HUES6 (cell line): ENCODE measurements at regions not wholly inside any gene's neighbourhood (a gene's known extent, or its start where the extent isn't known, plus 50 kb on each side); places are given as distances from the start of the nearest gene placed in this dataset.

Experiments used
- H3K27ac ChIP-seq: 2 replicates; pipeline ENCODE4 v1.7.0; 2013; ENCODE audit warnings: low read depth, mild to moderate bottlenecking, low read length, inconsistent platforms
- H3K27me3 ChIP-seq: 2 replicates; pipeline ENCODE4 v1.6.1; 2013; ENCODE audit warnings: low read length; ENCODE audit not compliant: control insufficient read depth, insufficient read depth
- H3K36me3 ChIP-seq: 2 replicates; pipeline ENCODE4 v1.6.1; 2013; ENCODE audit warnings: low read length; ENCODE audit not compliant: control insufficient read depth, insufficient read depth
- H3K4me1 ChIP-seq: 2 replicates; pipeline ENCODE4 v1.6.1; 2013; ENCODE audit warnings: low read length; ENCODE audit not compliant: control insufficient read depth, insufficient read depth
- H3K4me3 ChIP-seq: 2 replicates; pipeline ENCODE4 v1.5.1; 2013; ENCODE audit warnings: low read depth, low read length
- H3K9ac ChIP-seq: one replicate; pipeline ENCODE4 v1.6.1; 2013; ENCODE audit warnings: mild to moderate bottlenecking, low read length
- H3K9me3 ChIP-seq: 2 replicates; pipeline ENCODE4 v1.6.1; 2013; ENCODE audit warnings: low read depth, low read length; ENCODE audit not compliant: control insufficient read depth, insufficient read depth

DNA sequence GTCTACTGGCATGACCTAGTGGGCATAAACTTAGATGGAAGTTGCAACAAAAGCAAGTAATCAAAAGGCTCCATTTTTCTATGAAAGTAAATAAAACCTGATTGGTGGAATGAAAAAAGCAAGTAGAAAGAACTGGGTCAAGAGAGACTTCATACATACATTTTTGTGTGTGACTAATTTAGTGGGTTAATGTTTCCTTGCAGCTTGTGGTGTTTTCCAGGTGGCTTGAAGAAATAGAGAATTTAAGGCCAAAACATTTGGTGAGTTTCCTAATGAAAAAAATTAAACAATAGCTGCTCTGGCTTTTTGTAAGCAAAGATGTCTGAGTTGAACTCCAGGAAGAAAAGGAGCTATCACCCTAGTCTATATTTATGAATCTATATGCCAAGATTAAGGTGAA, 71.0 kb downstream of the ZC3H11B start:
- Histone ChIP-seq H3K27me3 (no peaks in the 10 kb centered on the region), H3K27ac (no peak overlapping the region), H3K4me1 (peaks cover 5% of the 10 kb centered on the region), H3K9ac (no peak overlapping the region), H3K4me3 (no peak overlapping the region), H3K9me3 (peaks cover under 1% of the 10 kb centered on the region; the same call in 1 of the 2 replicates), H3K36me3 (no peaks in the 10 kb centered on the region)

DNA sequence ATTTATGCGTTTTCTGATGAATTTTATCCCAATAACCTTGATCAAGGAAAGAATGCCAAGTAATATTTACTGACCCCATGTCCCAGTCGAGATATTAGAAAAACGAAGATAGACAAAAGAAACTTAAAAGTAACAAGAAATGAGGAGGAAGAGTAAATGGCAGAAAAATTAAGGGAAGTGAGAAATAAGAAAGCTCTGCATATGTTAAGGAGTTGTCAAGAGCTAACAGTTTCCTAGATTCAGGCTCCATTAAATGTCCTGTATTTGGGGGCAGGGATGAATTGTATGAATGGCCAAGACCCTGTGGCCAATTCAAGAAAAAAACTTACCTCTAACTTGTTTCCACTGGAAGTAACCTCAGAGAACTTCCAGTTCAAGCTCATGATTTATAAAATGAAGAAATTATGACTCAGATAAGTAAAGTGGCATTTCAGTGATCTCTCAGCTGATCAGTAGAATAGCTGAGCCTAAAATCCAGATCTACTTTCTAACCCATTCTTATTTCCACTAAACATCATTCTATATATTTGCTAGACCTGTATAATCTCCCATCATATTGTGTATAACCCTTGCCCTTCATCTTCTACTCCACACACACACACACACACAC, 73.2 kb downstream of the ZC3H11B start:
- no peaks in the 10 kb centered on the region for H3K9me3 ChIP-seq
- H3K9ac ChIP-seq = no peak overlapping the region
- H3K27me3 ChIP-seq = no peaks in the 10 kb centered on the region
- no peak overlapping the region for H3K4me3 ChIP-seq
- peaks cover 5% of the 10 kb centered on the region for H3K4me1 ChIP-seq
- no peak overlapping the region for H3K27ac ChIP-seq
- H3K36me3 ChIP-seq = no peaks in the 10 kb centered on the region

GRCh38 chr1:219538886-219539285, 74.0 kb downstream of the ZC3H11B start:
- Histone ChIP-seq H3K4me1 (peaks cover under 1% of the 10 kb centered on the region), H3K4me3 (no peak overlapping the region), H3K9me3 (no peaks in the 10 kb centered on the region), H3K36me3 (no peaks in the 10 kb centered on the region), H3K27me3 (no peaks in the 10 kb centered on the region), H3K9ac (no peak overlapping the region), H3K27ac (no peak overlapping the region)

GRCh38 chr1:219537223-219537631, 75.7 kb downstream of the ZC3H11B start:
- H3K9ac ChIP-seq = no peak overlapping the region
- H3K27me3 ChIP-seq = no peaks in the 10 kb centered on the region
- no peak overlapping the region for H3K4me3 ChIP-seq
- no peaks in the 10 kb centered on the region for H3K9me3 ChIP-seq
- no peaks in the 10 kb centered on the region; the same call in none of the 2 replicates for H3K4me1 ChIP-seq
- H3K27ac ChIP-seq = no peak overlapping the region
- no peaks in the 10 kb centered on the region for H3K36me3 ChIP-seq

DNA sequence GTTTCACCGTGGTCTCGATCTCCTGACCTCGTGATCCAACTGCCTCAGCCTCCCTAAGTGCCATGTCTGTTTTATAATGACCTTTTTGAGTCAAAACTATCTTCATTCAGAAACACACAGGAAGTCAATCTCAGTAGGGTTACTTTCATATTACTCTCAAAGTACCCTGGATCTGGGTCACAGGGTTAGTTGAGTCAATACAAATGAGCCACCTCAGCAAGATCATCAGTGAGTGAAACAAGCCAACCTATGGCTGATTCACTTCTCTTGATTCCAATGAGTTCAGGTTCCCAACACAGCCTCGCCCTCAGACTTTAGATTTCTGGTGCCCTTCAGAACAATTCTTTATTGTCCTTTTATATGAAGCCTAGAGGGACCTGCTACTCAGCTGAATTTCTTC, 76.9 kb downstream of the ZC3H11B start:
- Histone ChIP-seq H3K4me1 (no peaks in the 10 kb centered on the region; the same call in none of the 2 replicates), H3K4me3 (no peak overlapping the region), H3K27me3 (no peaks in the 10 kb centered on the region), H3K36me3 (no peaks in the 10 kb centered on the region), H3K27ac (no peak overlapping the region), H3K9me3 (no peaks in the 10 kb centered on the region), H3K9ac (no peak overlapping the region)

DNA sequence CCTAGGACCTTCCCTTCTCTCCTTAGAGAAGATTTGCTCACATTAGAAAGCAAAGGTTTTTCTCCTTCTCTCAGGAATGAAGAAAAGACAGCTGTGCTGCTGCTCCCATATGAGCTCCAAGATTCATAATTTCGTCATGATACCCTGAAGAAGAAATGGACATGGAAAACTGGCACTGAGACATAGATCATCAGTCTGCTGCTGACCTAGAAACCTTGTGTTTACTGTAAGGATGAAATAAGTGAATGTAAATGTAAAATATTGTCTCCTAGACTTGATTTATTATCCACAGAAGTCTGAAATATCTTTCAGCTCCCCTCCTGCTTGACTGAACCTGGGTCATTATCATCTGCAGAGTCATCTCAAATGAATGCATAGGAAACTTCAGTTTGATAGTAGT, 77.9 kb downstream of the ZC3H11B start:
- H3K9ac ChIP-seq = no peak overlapping the region

GRCh38 chr1:219533280-219533679, 79.6 kb downstream of the ZC3H11B start:
- Histone ChIP-seq H3K27ac (no peak overlapping the region), H3K27me3 (no peaks in the 10 kb centered on the region), H3K9me3 (no peaks in the 10 kb centered on the region), H3K36me3 (no peaks in the 10 kb centered on the region), H3K9ac (no peak overlapping the region), H3K4me3 (no peak overlapping the region), H3K4me1 (peaks cover 11% of the 10 kb centered on the region)

More for the DNA sequence above, 77.9 kb downstream of the ZC3H11B start:
- Histone ChIP-seq H3K4me1 (no peaks in the 10 kb centered on the region; the same call in none of the 2 replicates), H3K9me3 (no peaks in the 10 kb centered on the region), H3K36me3 (no peaks in the 10 kb centered on the region), H3K27me3 (no peaks in the 10 kb centered on the region), H3K4me3 (no peak overlapping the region), H3K27ac (no peak overlapping the region)

DNA sequence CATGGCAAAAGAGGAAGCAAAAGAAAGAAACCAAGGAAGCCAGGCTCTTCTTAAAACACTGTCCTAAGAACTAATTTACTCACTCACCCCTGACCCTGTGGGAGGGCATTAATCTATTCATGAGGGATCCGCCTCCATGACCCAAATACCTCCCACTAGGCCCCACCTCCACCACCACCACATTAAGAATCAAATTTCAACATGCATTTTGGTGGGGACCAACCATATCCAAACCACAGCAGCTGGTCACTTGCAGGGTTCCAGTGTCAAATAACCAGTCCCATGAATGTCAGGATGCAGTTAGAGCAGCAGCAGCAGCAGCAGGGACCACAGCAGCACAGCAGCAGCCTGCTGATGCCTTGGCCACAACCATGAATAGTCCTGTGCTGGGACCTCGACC, 83.8 kb downstream of the ZC3H11B start:
- no peak overlapping the region for H3K9ac ChIP-seq
- H3K27me3 ChIP-seq = no peaks in the 10 kb centered on the region
- no peaks in the 10 kb centered on the region for H3K9me3 ChIP-seq
- no peak overlapping the region for H3K4me3 ChIP-seq
- no peaks in the 10 kb centered on the region for H3K36me3 ChIP-seq
- H3K4me1 ChIP-seq = peaks cover 11% of the 10 kb centered on the region
- H3K27ac ChIP-seq = no peak overlapping the region

GRCh38 chr1:219528633-219529032, 84.3 kb downstream of the ZC3H11B start:
- no peaks in the 10 kb centered on the region for H3K9me3 ChIP-seq
- H3K4me1 ChIP-seq = peaks cover 11% of the 10 kb centered on the region
- no peak overlapping the region for H3K9ac ChIP-seq
- H3K27me3 ChIP-seq = no peaks in the 10 kb centered on the region
- no peaks in the 10 kb centered on the region for H3K36me3 ChIP-seq
- no peak overlapping the region for H3K4me3 ChIP-seq
- no peak overlapping the region for H3K27ac ChIP-seq

DNA sequence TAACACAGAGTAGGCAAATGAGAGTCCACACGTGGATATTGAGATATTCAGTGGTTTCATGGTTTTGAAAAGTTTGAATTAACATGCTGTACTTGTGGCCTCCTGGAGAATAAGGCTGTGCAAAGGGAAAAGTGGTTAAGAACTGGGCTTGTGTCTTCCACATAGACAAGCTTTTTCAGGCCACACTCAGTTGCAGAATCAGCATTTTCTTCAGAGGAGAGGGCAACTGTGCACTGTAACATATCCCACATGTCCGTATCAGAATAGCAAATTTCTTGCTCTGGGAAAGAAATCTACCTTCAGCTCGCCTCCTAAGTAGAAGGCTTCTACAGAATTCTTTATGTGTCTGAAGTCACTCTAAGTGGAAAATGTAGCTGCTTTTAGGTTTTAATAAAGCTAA, 84.9 kb downstream of the ZC3H11B start:
- Histone ChIP-seq H3K27ac (no peak overlapping the region), H3K9ac (no peak overlapping the region), H3K9me3 (no peaks in the 10 kb centered on the region), H3K4me3 (no peak overlapping the region), H3K27me3 (no peaks in the 10 kb centered on the region), H3K4me1 (peaks cover 11% of the 10 kb centered on the region), H3K36me3 (no peaks in the 10 kb centered on the region)

GRCh38 chr1:219526074-219526473, 86.8 kb downstream of the ZC3H11B start:
- no peak overlapping the region for H3K9ac ChIP-seq
- H3K4me1 ChIP-seq = peaks cover 11% of the 10 kb centered on the region
- no peaks in the 10 kb centered on the region for H3K36me3 ChIP-seq
- H3K27me3 ChIP-seq = no peaks in the 10 kb centered on the region
- H3K9me3 ChIP-seq = no peaks in the 10 kb centered on the region
- no peak overlapping the region for H3K4me3 ChIP-seq
- H3K27ac ChIP-seq = no peak overlapping the region
